ENCODE measurements at regions not wholly inside any gene's neighbourhood (a gene's known extent, or its start where the extent isn't known, plus 50 kb on each side); places are given as distances from the start of the nearest gene placed in this dataset.
A peak's percentile ranks its signal among the peaks of the same experiment; 100 is the strongest.

- ChIA-PET POLR2A (ENCODE audit: partially characterized antibody) (no interaction called here), CTCF (ENCODE audit: partially characterized antibody) (interaction anchor here (1.2 to 1.7 kb wide), 3 partner anchors 8 to 22 kb away, joined by 3 to 7 read pairs (median 4); no protein-coding TSS in a partner anchor)
- Histone ChIP-seq H3K9me3 (ENCODE audit: insufficient read depth in 2 of 2, low read depth in 1 of 2, low read length in 1 of 2) (no peaks in the 10 kb centered on the region), H3K9ac (replicated peaks in 1 of 4; ENCODE audit: extremely low read depth in 1 of 4, low read depth in 3 of 4, low read length in 3 of 4) (no peak overlapping the region), H3K23ac (ENCODE audit: insufficient read length) (no peak overlapping the region), H4K20me1 (replicated peaks in 1 of 2; ENCODE audit: control insufficient read depth in 1 of 2, insufficient read depth in 2 of 2, low read length in 2 of 2) (peaks cover 0 to 15% of the 10 kb centered on the region in 2 experiments), H2BK5ac (ENCODE audit: low read depth, low read length) (no peak overlapping the region), H2BK20ac (ENCODE audit: low read length) (no peak overlapping the region), H3K27me3 (replicated peaks in 1 of 4; ENCODE audit: control insufficient read depth in 3 of 4, extremely low read depth in 1 of 4, insufficient read depth in 3 of 4, low read length in 3 of 4) (peaks cover 77 to 99% (median 95%) of the 10 kb centered on the region in 4 experiments), H2AFZ (ENCODE audit: low read length) (no peak overlapping the region), H2BK120ac (replicated peaks; ENCODE audit: low read depth, low read length) (no peak overlapping the region), H4K91ac (replicated peaks; ENCODE audit: insufficient read length, low read length) (no peak overlapping the region), H3K14ac (ENCODE audit: insufficient read length) (no peak overlapping the region), H3K36me3 (ENCODE audit: control insufficient read depth in 2 of 4, insufficient read depth in 4 of 4, low read length in 3 of 4) (no peaks in the 10 kb centered on the region), H3K79me1 (ENCODE audit: low read depth, low read length) (no peaks in the 10 kb centered on the region), H3K4ac (replicated peaks; ENCODE audit: insufficient read length, low read depth, low read length) (no peak overlapping the region), H3K4me1 (replicated peaks in 1 of 4; ENCODE audit: control insufficient read depth in 3 of 4, insufficient read depth in 4 of 4, low read length in 3 of 4) (no peaks in the 10 kb centered on the region), H2BK12ac (ENCODE audit: low read depth, low read length) (no peak overlapping the region), H3K79me2 (ENCODE audit: control insufficient read depth in 1 of 2, insufficient read depth in 2 of 2, low read length in 2 of 2) (no peaks in the 10 kb centered on the region), H3K56ac (replicated peaks; ENCODE audit: insufficient read length, low read depth, low read length) (no peak overlapping the region), H3K18ac (ENCODE audit: extremely low read depth, low read length) (no peak overlapping the region), H4K8ac (ENCODE audit: extremely low read depth, insufficient read depth, low read length) (no peak overlapping the region), H3K4me3 (ENCODE audit: extremely low read depth in 1 of 4, insufficient read depth in 2 of 4, low read depth in 3 of 4, low read length in 4 of 4) (no peak overlapping the region), H3K4me2 (ENCODE audit: insufficient read depth in 1 of 2, low read depth in 2 of 2, low read length in 2 of 2) (no peak overlapping the region), H2BK15ac (ENCODE audit: low read length) (no peak overlapping the region), H2AK5ac (ENCODE audit: low read depth, low read length) (no peak overlapping the region), H3K27ac (ENCODE audit: low read depth, low read length) (no peak overlapping the region), H4K5ac (ENCODE audit: insufficient read length, low read depth, low read length) (no peak overlapping the region), H3K23me2 (ENCODE audit: low read depth, low read length) (no peaks in the 10 kb centered on the region)
- FAIRE-seq (no peak), DNase-seq (ENCODE audit: low read depth in 1 of 2, low spot score in 2 of 2) (no peak)
- no peak for TF ChIP-seq ZNF274 (IDR thresholded peaks at IDR 0.05; ENCODE audit: borderline replicate concordance, extremely low read depth, low read length)
- TF ChIP-seq CEBPB (IDR thresholded peaks at IDR 0.05; ENCODE audit: low read depth, low read length) = no peak
- TF ChIP-seq SIRT6 (IDR thresholded peaks at IDR 0.05; ENCODE audit: low read length) = no peak
- no peak for TF ChIP-seq POLR2AphosphoS5 (IDR thresholded peaks at IDR 0.05; ENCODE audit: low read depth, low read length)
- peak in 1 of 3 experiments; percentile 29; a peak in 2 of 4 replicates for TF ChIP-seq CTCF (IDR thresholded peaks at IDR 0.05; ENCODE audit: control extremely low read depth in 1 of 3, insufficient read depth in 1 of 3, low read depth in 1 of 3, low read length in 3 of 3)
- no peak for TF ChIP-seq KDM1A (IDR thresholded peaks at IDR 0.05; ENCODE audit: borderline replicate concordance, low read length)
- WGBS, 2 experiments (ENCODE audit: extremely low coverage in 1 of 2, insufficient coverage in 1 of 2, insufficient read length in 1 of 2, insufficient replicate concordance in 2 of 2, low coverage in 1 of 2, low lambda C conversion rate in 2 of 2, missing lambda C conversion rate in 1 of 2) = 47% methylated on average over 3 of the region's 3 CpGs; no CpG with 5 or more reads in 1 of the 2 experiments
These were observed 108.4 kb downstream of the ZNF280B start for GRCh38 chr22:22400099-22400498.

All from H1 (cell line).